ENCODE measurements at regions not wholly inside any gene's neighbourhood (a gene's known extent, or its start where the extent isn't known, plus 50 kb on each side); places are given as distances from the start of the nearest gene placed in this dataset.
"Not testable (repeated sequence)": the region's sequence is repeated elsewhere in the genome, so short reads cannot be mapped to it uniquely, and the experiment has no call there.

GRCh38 chr11:13614918-13615317 is 53.5 kb upstream of the FAR1 start:
- not testable (repeated sequence) for DNase-seq

- DNase-seq, result no peak
Observed at GRCh38 chr11:13608656-13609055, 59.8 kb upstream of the FAR1 start.

DNA sequence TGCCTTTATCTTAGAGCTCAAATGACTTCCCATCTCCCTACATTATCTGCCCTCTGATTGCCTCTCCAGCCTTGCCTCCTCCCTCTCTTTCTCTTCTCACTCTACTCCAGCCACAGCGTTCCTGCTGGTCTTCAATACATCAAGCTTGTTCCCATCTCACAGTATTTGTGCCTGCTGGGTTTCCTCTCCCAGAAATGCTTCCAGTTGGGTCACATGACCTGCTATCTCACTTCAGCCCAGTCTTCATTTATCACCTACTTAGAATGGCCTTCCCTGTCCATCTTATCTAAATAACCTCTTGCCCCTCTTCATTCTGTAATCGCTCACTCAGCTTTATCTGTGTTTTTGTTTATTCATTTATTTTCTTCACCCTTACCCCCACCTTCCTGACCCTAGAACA is 61.8 kb upstream of the FAR1 start:
- DNase-seq, result no peak

GRCh38 chr11:13603661-13604060 is 64.8 kb upstream of the FAR1 start:
- DNase-seq, result no peak

DNA sequence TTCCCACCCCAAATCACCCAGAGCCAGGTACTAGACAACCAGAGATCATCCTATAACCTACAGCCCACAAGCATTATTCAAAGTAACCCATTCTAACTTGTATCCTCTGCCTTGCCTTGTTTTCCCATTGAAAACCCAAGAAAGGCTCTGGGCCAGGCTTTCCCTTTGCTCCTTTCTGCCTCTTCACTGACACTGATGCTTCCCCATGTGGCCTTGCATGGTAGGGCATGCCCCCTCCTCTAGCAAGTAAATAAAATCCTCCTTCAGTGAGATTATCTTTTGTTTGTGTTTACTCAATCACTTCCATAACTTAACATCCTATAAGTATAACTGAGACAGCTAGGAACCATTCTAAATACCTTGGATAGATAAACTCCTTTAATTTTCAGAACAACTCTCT is 65.6 kb upstream of the FAR1 start:
- no peak for DNase-seq

DNA sequence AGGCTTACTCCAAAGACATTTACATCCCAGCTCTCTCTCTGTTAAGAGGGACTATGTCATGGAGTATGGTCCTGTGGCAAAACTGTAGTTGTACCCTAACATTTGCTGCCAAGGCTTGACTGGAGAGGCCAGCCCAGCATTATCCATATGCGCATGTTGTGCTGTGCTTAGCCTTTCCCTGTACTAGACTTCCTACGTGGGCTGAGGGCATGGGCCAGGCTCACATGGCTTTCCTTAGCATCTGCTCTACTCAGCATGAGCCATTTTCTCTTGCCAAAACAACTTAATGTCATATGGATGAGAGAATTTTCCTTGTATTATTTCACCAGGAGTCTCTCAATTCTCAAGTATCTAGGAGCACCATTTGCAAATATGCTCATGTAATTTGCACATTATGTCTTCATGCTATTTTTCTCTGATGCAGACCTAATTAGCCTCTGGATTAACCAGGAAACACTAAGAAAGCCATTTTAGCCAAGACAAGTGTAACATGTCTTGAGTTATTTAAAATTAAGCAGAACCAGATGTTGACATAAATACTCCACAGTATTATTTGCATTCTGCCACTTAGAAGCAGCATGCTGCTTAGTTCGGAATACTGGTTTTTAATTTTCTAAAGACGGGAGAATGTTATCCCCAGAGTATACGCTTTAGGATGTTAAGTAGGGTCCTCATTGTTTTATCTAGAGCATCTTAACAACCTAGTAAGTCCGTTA is 71.7 kb upstream of the FAR1 start:
- DNase-seq, result no peak

GRCh38 chr11:13595166-13595565 is 73.3 kb upstream of the FAR1 start:
- DNase-seq, result no peak

GRCh38 chr11:13594044-13594443 is 74.4 kb upstream of the FAR1 start:
- DNase-seq, result no peak

- no peak for DNase-seq
Observed at GRCh38 chr11:13578514-13579140, 82.8 kb upstream of the PTH start.

- DNase-seq, result no peak
Observed at GRCh38 chr11:13577881-13578280, 82.1 kb upstream of the PTH start.

DNA sequence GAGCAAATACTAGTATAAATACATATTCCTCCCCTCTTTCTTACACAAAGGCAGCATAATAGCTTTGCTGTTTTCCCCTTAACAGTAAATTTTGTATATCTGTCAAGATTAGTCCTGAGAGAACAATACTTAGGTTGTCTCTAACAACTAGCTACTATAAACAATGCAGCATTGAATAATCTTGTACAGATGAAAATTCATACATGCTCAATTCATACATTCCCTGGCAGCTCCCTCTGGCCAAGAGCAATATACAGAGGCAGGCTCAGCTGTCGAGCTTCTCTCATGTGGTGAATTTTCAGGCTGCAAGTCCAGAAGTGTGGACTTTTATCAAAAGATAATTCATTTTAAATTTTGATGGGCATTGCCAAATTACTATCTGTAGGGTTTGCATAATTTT is 81.2 kb upstream of the PTH start:
- DNase-seq, result no peak

DNA sequence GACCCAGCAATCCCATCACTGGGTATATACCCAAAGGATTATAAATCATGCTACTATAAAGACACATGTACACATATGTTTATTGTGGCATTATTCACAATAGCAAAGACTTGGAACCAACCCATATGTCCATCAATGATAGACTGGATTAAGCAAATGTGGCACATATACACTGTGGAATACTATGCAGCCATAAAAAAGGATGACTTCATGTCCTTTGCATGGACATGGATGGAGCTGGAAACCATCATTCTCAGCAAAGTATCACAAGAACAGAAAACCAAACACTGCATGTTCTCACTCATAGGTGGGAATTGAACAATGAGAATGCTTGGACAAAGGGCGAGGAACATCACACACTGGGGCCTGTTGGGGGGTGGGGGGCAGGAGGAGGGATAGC is 79.6 kb upstream of the PTH start:
- not testable (repeated sequence) for DNase-seq

DNA sequence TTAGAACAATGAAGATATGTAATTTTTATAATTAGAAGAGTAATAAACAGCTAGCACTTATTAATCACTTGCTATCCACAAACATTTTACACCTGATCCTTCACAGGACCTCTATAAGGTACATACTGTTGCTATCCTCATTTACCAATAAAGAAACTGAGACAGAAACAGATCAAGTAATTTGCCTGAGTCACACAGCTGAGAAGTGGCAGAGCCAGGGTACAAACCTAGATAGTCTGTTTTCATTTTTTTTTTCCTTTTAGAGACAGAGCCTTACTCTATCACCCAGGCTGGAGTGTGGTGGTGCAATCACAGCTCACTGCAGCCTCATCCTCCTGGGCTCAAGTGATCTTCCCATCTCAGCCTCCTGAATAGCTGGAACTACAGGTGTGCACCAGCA is 71.8 kb upstream of the PTH start:
- DNase-seq, result no peak

DNA sequence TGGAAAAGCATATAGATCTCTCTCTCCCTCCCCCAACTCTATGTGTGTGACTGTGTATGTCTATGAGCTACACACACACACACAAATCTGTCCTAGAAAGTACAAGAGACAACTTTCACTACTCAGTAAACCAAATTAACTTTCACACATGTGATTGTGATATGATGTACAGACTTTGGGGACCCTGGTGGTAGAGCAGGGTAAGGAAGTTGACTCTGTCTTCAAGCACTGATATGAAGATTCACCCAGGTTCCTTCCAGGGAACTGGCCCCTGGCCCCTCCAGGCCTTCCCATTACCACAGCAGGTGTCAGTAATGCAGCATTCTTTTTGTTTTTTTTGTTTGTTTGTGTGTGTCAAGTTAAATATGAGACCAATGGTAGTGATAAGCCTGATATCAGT is 66.1 kb upstream of the PTH start:
- DNase-seq, result no peak

- peak; percentile 10 for DNase-seq
Observed at GRCh38 chr11:13560341-13560740, 64.5 kb upstream of the PTH start.

- no peak for DNase-seq
Observed at GRCh38 chr11:13552784-13553183, 57.0 kb upstream of the PTH start.

DNA sequence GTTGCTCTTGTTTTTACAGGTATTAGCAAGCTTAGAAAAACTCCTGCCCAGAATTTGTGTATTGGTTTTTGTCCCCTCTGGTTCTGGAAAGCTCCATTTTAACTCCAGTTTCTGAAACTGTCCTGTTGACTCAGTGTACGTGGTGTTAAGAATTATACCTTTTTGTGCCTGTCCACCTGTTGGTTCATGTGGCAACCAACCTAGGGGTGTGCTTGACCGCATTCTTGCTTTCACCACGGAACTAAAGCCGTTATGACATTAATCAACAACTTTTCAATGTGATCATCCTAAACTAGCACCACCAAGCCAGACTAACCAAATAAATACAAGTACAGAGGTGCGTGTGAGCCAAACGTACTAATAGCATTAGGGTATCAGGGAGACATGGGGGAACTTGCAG is 56.0 kb upstream of the PTH start:
- no peak for DNase-seq

- DNase-seq, result no peak
Observed at GRCh38 chr11:13550761-13551160, 55.0 kb upstream of the PTH start.

DNA sequence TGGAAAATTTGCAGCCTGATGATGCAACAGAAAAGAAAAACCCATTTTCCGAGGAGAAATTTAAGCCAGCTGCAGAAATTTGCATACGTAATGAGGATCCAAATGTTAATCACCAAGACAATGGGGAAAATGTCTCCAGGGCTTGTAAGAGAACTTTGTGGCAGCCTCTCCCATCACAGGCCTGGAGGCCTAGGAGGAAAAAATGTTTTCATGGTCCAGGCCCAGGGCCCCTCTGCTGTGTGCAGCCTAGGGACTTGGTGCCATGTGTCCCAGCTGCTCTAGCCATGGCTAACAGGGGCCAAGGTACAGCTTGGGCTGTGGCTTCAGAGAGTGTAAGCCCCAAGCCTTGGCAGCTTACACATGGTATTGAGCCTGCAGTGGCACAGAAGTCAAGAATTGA is 50.3 kb upstream of the PTH start:
- not testable (repeated sequence) for DNase-seq

Data from NCI-H2029 (cell line).